NCI-H1105 treated with DMSO at 0.1 percent for 48 hours (cell line): ENCODE measurements at regions not wholly inside any gene's neighbourhood (a gene's known extent, or its start where the extent isn't known, plus 50 kb on each side); places are given as distances from the start of the nearest gene placed in this dataset.
"Not testable (repeated sequence)": the region's sequence is repeated elsewhere in the genome, so short reads cannot be mapped to it uniquely, and the experiment has no call there.

ENCODE experiments used
- DNase-seq: peaks from one replicate; lab custom pipeline; 2025; lab: John Stamatoyannopoulos, UW

GRCh38 chr9:21598749-21599148, 116.6 kb upstream of the IFNE start:
- no peak for DNase-seq

DNA sequence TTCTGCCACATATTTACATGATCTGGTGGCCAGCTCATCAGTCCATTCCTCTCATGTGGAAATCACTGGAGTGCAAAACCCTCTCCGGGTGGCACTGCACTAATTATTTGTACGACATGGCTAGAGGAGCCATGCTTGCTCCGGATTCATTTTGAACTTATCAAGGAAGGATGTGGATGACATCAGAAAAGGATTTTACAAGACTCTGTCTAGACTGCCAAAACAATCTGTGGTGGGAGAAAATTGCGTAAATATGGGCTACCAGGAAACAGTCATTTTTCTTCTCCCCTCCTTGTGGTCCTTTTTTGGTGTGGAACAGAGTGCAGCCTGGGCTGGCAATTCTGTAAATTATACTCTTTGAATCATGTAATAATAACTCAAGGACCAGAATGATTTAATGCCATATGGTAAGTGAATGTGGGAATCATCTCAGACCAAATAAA, 123.4 kb upstream of the IFNE start:
- DNase-seq: no peak

DNA sequence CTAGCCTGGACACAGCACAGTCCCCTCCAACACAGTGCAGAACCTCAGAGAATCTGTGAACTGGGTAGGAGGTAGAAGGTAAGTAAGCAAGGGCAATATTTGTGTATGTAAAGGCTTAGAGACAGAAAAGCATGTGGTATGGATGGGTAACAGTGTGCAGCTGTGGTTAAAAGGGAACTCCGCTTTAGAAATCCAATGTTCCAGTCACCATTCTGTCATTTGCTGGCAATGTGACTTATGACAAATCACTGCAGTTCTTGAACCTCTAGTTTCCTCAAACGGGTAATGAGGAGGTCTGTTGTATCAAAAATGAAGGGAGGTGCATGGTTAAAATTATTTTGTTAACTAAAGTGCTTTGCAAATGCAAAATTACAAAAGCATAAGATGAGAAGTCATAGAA, 125.5 kb upstream of the IFNE start:
- no peak for DNase-seq

DNA sequence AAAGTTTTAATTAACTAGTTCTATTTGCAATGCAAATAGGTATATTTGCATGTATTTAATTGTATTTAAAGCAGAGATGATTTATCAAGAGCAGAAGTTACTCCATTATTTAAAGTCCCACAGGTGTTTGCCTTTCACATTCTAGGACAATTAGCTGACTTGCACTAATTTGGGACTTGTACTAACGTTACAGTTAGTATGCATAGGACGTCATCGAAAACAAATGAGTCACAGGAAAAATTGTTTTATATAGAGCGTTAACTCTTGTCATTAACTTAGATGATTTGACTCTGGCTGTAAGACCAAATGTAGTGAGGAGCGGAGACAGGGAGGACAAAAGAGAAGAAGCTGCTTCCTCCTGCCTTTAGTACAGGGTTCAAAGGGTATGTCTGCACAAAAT, 126.1 kb upstream of the IFNE start:
- DNase-seq: no peak

DNA sequence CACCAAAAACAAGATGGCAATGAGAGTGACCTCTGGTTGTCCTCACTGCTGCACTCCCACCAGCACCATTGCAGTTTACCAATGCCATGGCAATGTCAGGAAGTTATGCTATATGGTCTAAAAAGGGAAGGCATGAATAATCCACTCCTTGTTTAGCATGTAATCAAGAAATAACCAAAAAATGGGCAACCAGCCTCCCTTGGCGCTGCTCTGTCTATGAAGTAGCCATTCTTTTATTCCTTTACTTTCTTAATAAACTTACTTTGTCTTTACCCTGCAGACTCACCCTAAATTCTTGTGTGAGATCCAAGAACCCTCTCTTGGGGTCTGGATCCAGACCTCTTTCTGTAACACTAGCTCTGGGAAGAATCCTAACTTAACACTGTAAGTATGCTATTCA, 127.4 kb upstream of the IFNE start:
- DNase-seq: no peak

GRCh38 chr9:21611891-21612290, 129.8 kb upstream of the IFNE start:
- no peak for DNase-seq

GRCh38 chr9:21615018-21615417, 132.9 kb upstream of the IFNE start:
- DNase-seq: no peak

- DNase-seq: no peak
Measured at GRCh38 chr9:21615446-21615845, 133.3 kb upstream of the IFNE start.

DNA sequence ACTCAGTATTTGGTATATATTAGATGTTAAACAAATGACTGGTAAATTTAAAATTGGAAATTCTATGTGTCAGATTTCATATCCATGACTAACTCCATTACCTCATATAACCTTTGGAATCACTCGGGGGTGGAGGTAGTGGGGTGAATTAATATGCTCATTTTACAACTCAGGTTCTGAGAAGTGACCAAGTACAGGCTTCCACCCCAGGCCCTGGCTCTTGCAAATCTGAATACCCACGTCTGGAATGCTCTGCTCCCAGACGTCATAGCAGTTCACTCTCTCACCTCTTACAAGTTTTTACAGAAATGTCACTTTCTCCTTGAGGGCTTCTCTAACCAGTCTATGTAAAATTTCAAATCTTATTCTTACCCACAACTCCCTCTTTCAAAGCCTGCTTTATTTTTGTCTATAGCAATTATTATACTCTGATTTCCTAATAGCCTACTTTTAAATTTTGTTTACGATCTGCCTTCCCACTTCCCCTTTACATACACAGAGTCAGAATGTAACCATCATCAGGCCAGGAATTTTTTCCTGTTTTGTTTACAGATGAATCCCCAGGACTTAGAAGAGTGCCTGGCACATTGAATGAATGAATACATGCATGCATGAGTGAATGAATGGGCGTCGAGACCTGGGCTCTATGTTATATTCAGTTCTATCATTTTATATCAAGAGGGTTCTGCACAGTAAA, 134.1 kb upstream of the IFNE start:
- no peak for DNase-seq

GRCh38 chr9:21624675-21625644, 142.8 kb upstream of the IFNE start:
- no peak for DNase-seq

DNA sequence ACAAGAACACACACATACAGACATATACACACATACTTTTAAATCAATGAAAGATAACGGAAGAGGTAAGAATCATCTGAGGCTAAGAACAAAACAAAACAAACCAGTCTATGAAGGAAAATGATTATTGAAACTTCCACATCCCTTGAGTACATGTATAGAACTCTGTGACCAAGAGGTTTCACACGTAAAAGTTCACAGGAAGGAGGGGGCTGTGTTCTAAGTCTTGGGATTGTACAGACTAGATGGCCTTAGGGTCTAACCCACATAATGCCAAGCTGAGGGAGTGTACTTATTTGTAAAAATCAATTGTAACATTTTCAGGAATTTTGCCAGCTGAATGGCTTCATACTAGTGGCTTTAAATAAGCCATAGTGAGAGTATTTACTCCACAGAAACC, 144.4 kb upstream of the IFNE start:
- no peak for DNase-seq

GRCh38 chr9:21628954-21629353, 146.8 kb upstream of the IFNE start:
- not testable (repeated sequence) for DNase-seq

DNA sequence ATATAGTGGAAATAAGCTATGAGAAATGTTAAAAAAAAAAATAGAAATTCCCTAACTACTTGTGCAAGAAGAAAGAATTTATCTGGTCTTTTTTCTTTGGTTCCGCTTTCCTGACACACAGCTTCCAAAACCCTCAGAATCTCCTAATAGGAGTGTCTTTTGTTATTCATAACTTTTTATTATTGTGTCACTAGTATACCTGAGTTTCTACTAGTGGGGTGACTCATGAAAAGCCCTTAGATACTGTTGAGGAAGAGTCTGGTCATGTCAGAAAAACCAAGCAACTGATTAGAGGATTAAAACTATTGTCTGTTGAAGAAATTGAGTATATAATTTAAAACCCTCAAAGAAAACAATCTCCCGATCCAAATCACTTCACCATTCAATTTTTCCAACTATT, 152.8 kb upstream of the IFNE start:
- no peak for DNase-seq

DNA sequence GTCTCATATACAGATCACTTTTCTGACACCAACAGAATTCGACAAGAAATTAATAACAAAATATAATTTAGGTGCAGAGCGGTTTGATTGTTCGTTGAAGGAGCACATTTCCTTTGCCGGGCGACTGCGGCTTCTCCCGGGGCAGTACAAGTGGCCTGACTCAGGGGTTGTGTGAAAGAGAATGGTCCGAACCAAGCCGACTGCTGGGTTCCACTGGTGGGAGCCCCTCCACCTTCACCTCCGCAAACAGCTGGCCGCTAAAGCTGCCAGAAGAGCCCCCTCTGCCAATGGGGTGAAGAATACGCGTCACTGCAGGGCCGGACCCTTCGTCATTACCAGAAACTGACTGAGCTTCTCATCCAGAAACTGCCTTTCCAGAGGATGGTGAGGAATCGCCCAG, 156.0 kb upstream of the IFNE start:
- DNase-seq: no peak

DNA sequence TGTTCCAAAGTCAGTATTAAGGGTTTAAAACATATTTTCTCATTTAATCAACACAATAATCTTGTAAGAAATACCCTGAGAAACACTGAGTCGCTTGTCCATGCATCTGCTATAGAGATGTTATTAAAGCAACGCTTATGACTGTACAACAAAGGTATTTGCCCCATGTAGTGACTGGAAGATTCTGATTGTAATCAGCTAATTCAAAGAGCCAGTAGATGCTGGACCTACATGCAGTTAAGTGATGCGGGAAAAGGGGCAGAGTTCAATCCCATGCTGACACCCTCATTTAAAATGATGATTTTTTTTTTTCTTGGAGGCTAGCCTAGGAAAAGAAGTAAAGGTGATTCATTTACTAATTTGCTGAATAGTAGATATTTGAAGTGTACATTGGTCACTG, 149.3 kb upstream of the MTAP start:
- no peak for DNase-seq

- no peak for DNase-seq
Measured at GRCh38 chr9:21653589-21653988, 148.8 kb upstream of the MTAP start.

DNA sequence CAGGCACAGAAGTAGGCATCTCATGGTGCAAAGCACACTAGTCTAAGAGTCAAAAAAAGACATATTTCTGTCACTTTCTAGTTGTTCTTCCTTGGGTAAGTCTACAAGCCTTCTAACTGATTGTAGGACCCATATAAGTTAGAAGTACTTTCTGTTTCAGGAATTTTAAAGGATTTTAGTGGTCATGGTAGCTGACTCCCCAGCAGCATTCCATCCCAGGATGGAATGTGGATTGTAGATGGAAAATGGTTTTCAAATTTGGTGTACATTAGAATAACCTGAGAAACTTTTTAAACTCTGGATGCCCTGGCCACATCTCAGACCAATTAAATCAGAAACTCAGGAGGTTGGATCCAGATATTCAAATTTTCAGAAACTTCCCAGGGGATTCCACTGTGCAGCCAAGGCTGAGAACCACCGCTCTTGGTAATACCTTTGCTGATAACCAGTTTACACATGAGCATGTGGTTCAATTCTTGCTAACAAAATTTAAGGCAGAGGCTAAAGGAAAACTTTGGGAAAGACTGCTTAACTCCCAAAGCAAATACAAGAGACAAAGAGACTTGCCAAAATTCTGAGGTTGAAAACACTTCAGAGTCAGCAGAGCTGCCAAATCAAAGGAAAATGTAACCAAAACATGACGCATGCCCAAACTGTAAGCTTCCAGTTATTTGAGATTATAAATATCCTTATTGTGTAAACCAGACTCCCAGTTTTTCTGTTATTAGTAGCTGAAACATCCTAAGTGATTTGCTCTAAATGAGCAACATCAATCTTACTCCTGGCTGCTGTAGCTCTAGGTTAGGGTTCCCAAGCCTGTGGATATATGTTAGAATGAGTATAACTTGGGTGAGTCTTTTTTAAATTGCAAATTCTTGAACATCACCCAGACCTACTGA, 145.4 kb upstream of the MTAP start:
- DNase-seq: no peak

GRCh38 chr9:21657966-21658667, 144.3 kb upstream of the MTAP start:
- peak; percentile 5 for DNase-seq

DNA sequence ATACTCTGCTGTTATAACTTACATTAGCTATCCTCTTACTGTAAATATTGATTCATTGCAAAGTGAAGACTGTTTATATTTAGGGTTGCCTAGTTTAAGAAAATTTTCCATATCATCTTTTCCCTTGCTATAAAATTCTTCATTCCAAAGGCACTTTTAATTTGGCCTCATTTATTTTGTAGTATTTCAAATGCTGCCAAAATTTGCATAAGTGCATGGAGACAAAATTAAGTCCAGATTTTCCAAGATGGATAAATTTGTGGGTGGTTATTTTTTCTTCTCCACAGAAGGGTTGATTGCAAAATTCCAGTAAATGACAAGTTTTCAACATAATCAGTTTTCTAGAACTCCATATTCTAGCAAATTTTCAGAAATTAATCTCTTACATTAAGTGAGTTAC, 141.5 kb upstream of the MTAP start:
- DNase-seq: no peak

DNA sequence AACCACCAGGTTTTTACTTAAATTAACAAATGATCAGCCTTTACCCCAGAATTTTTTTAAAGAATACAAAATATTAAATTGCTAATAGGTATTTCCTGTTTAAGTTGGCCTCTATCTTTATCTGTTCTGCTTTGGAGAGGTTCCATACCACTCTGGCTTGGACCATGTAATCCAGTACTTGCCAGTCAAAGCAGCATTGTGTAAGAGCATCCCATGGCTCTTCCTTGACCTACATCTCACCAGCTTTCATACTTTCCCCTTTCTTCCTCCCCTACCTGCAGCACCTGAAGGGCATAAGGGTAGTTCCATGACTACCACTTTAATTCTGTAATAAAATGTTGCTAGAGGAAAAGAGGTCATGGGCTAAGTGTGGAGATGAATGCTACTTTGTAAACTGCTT, 140.8 kb upstream of the MTAP start:
- DNase-seq: no peak

- no peak for DNase-seq
Measured at GRCh38 chr9:21668516-21668915, 133.9 kb upstream of the MTAP start.

DNA sequence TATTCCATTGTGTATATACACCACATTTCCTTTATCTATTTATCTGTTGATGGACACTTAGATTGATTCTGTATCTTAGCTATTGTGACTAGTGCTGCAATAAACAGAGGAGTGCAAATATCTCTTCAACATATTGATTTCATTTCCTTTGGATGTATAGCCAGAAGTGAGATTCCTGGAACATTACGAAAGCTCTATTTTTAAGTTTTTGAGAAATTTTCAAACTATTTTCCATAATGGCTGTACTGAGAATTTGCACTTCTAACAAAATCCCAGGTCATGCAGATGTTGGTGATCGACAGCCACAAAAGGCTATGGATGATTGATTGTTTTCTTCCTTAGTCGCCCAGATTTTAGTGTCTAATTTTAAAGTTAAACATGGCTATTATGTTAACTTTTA, 132.7 kb upstream of the MTAP start:
- no peak for DNase-seq
